SK-N-SH (cell line): ENCODE measurements at regions not wholly inside any gene's neighbourhood (a gene's known extent, or its start where the extent isn't known, plus 50 kb on each side); places are given as distances from the start of the nearest gene placed in this dataset.

Experiments used
- CTCF ChIA-PET: fragments of 300-600, 350-600 bp; formaldehyde crosslinking; extraction: SDS; loops from one replicate; lab custom pipeline; 2021; lab: Yijun Ruan, JAX
- POLR2A ChIA-PET: fragments of 350-600 bp; sonication (Branson Sonifier 250); formaldehyde crosslinking; extraction: SDS; loops from one replicate; lab custom pipeline; 2020; ENCODE audit warnings: antibody characterized with exemption, inconsistent platforms; lab: Yijun Ruan, JAX
- DNase-seq: peaks from one replicate; pipeline ENCODE4 v3.0.0; 2012
- H2AFZ ChIP-seq: fragments of 200-600 bp; sonication (generic); 2 replicates; pipeline ENCODE4 v1.8.1; 2016; ENCODE audit warnings: antibody characterized with exemption, mild to moderate bottlenecking, low read depth
- H3F3A ChIP-seq: fragments of 200-600 bp; sonication (generic); replicated peaks from 2 replicates; pipeline ENCODE3; 2016; ENCODE audit warnings: antibody characterized with exemption, mild to moderate bottlenecking; ENCODE audit not compliant: insufficient read depth
- H3K27ac ChIP-seq, 2 experiments: fragments of 200-500 bp in 1 of 2; fragments of 200-600 bp in 1 of 2; sonication (Bioruptor generic) in 1 of 2; sonication (generic), shearing (Covaris generic) in 1 of 2; 2 replicates each; pipeline versions ENCODE4 v1.5.1 to v1.6.1; 2014 to 2016; ENCODE audit warnings: low read depth in 2 of 2, inconsistent platforms in 1 of 2, low read length in 1 of 2, mild to moderate bottlenecking in 1 of 2, mixed read lengths in 1 of 2
- H3K27me3 ChIP-seq: fragments of 200-600 bp; sonication (generic), shearing (Covaris generic); 2 replicates; pipeline ENCODE4 v1.6.1; 2016; ENCODE audit warnings: mixed run types; ENCODE audit not compliant: insufficient read depth
- H3K36me3 ChIP-seq, 2 experiments: fragments of 200-500 bp in 1 of 2; fragments of 200-600 bp in 1 of 2; sonication (Bioruptor generic) in 1 of 2; sonication (generic) in 1 of 2; replicated peaks in 1 of 2; 2 replicates each; pipeline versions ENCODE3 to v1.5.1; 2014 to 2016; ENCODE audit warnings: low read length in 1 of 2, mild to moderate bottlenecking in 1 of 2; ENCODE audit not compliant: insufficient read depth in 2 of 2, control insufficient read depth in 1 of 2
- H3K4me1 ChIP-seq, 2 experiments: fragments of 200-500 bp in 1 of 2; fragments of 200-600 bp in 1 of 2; sonication (Bioruptor generic) in 1 of 2; sonication (generic), shearing (Covaris generic) in 1 of 2; 2 replicates each; pipeline versions ENCODE4 v1.5.1 to v1.6.1; 2014 to 2016; ENCODE audit warnings: low read depth in 1 of 2, low read length in 1 of 2, mixed run types in 1 of 2; ENCODE audit not compliant: insufficient read depth in 2 of 2, control insufficient read depth in 1 of 2
- H3K4me2 ChIP-seq: fragments of 200-600 bp; sonication (generic), shearing (Covaris generic); 2 replicates; pipeline ENCODE4 v1.6.1; 2017; ENCODE audit warnings: mixed run types
- H3K4me3 ChIP-seq, 2 experiments: fragments of 200-500 bp in 1 of 2; fragments of 200-600 bp in 1 of 2; sonication (Bioruptor generic) in 1 of 2; sonication (generic), shearing (Covaris generic) in 1 of 2; 2 replicates each; pipeline versions ENCODE4 v1.5.1 to v1.8.1; 2014 to 2016; ENCODE audit warnings: low read depth in 2 of 2, inconsistent platforms in 1 of 2, low read length in 1 of 2, mild to moderate bottlenecking in 1 of 2, mixed read lengths in 1 of 2, moderate library complexity in 1 of 2
- H3K79me2 ChIP-seq: fragments of 200-600 bp; sonication (generic); 2 replicates; pipeline ENCODE4 v1.8.1; 2017; ENCODE audit warnings: mild to moderate bottlenecking; ENCODE audit not compliant: insufficient read depth
- H3K9ac ChIP-seq: fragments of 200-600 bp; sonication (generic); 2 replicates; pipeline ENCODE4 v1.6.1; 2017; ENCODE audit warnings: mixed run types
- H3K9me2 ChIP-seq: fragments of 200-600 bp; sonication (generic); 2 replicates; pipeline ENCODE4 v1.6.1; 2017; ENCODE audit warnings: mixed run types
- H3K9me3 ChIP-seq: fragments of 200-600 bp; sonication (generic); 2 replicates; pipeline ENCODE4 v1.6.1; 2017; ENCODE audit warnings: mixed run types, mild to moderate bottlenecking, moderate library complexity
- H4K20me1 ChIP-seq: fragments of 200-600 bp; sonication (generic); 2 replicates; pipeline ENCODE4 v1.6.1; 2017; ENCODE audit warnings: mild to moderate bottlenecking, mixed run types; ENCODE audit not compliant: insufficient read depth
- CHD2 ChIP-seq: fragments of 150-350 bp; IDR thresholded peaks from 2 replicates; pipeline ENCODE4 v1.6.1; 2018; ENCODE audit warnings: low read length; ENCODE audit not compliant: partially characterized antibody
- CTCF ChIP-seq: fragments of 200-600 bp; sonication (generic); IDR thresholded peaks from 2 replicates; pipeline ENCODE4 v1.6.1; 2017; ENCODE audit warnings: antibody characterized with exemption, mild to moderate bottlenecking, moderate library complexity
- ELF1 ChIP-seq: IDR thresholded peaks from 2 replicates; pipeline ENCODE4 v1.4.0; 2012
- FOSL2 ChIP-seq: IDR thresholded peaks from 2 replicates; pipeline ENCODE4 v1.4.0; 2012; ENCODE audit warnings: low read depth, mild to moderate bottlenecking, moderate library complexity, borderline replicate concordance
- FOXJ3 ChIP-seq: sonication (generic); formaldehyde crosslinking; IDR thresholded peaks from 2 replicates; pipeline ENCODE4 v1.5.1; 2020; ENCODE audit warnings: mild to moderate bottlenecking, missing genetic modification reagents
- FOXM1 ChIP-seq: IDR thresholded peaks from 2 replicates; pipeline ENCODE4 v1.4.0; 2012; ENCODE audit warnings: low read depth, mild to moderate bottlenecking
- GABPA ChIP-seq: IDR thresholded peaks from 2 replicates; pipeline ENCODE4 v1.4.0; 2012; ENCODE audit warnings: low read depth, mild to moderate bottlenecking
- GATA2 ChIP-seq: sonication (generic); formaldehyde crosslinking; IDR thresholded peaks from 2 replicates; pipeline ENCODE4 v1.5.0; 2020; ENCODE audit warnings: mild to moderate bottlenecking, missing genetic modification reagents
- MAX ChIP-seq: IDR thresholded peaks from 2 replicates; pipeline ENCODE4 v1.4.0; 2012; ENCODE audit warnings: low read depth
- MEF2A ChIP-seq: IDR thresholded peaks from 2 replicates; pipeline ENCODE4 v1.4.0; 2012; ENCODE audit warnings: low read depth, borderline replicate concordance
- PBX3 ChIP-seq: IDR thresholded peaks from 2 replicates; pipeline ENCODE4; 2012
- RCOR1 ChIP-seq: fragments of 150-350 bp; IDR thresholded peaks from 2 replicates; pipeline ENCODE4 v1.6.1; 2017; ENCODE audit warnings: antibody characterized with exemption, low read length
- RFX5 ChIP-seq: IDR thresholded peaks from 2 replicates; pipeline ENCODE4 v1.6.1; 2012; ENCODE audit warnings: mild to moderate bottlenecking, improper control_type of control experiment, low read length
- RXRA ChIP-seq: IDR thresholded peaks from 2 replicates; pipeline ENCODE4 v1.4.0; 2012; ENCODE audit warnings: low read depth, mild to moderate bottlenecking, borderline replicate concordance
- SIN3A ChIP-seq: IDR thresholded peaks from 2 replicates; pipeline ENCODE4 v1.6.1; 2012; ENCODE audit warnings: low read depth, mild to moderate bottlenecking, low read length, moderate library complexity, borderline replicate concordance
- TCF12 ChIP-seq: IDR thresholded peaks from 2 replicates; pipeline ENCODE4 v1.4.0; 2012
- USF1 ChIP-seq: IDR thresholded peaks from 2 replicates; pipeline ENCODE4 v1.4.0; 2012; ENCODE audit warnings: low read depth, borderline replicate concordance
- USF2 ChIP-seq: fragments of 150-350 bp; IDR thresholded peaks from 2 replicates; pipeline ENCODE4 v1.6.1; 2017; ENCODE audit warnings: antibody characterized with exemption, low read length, low read depth, borderline replicate concordance
- YY1 ChIP-seq: IDR thresholded peaks from 2 replicates; pipeline ENCODE4 v1.4.0; 2012; ENCODE audit warnings: low read depth, mild to moderate bottlenecking
- WGBS: methylation state at CpG from one replicate; pipeline ENCODE4 v1.1.6; 2017; ENCODE audit warnings: low lambda C conversion rate; 5-methylcytosine and 5-hydroxymethylcytosine counted together

GRCh38 chr16:80273635-80274538 is 266.9 kb upstream of the DYNLRB2 start:
- CTCF ChIA-PET = interaction anchor here (0.8 kb wide), 1 partner anchor 10 kb away, joined by 3 read pairs; no protein-coding TSS in a partner anchor
- H2AFZ ChIP-seq = no peak overlapping the region
- POLR2A ChIA-PET = no interaction called here
- H3K27me3 ChIP-seq = no peaks in the 10 kb centered on the region
- 28% methylated on average over 4 of the region's 4 CpGs for WGBS
- H3K4me1 ChIP-seq = no peaks in the 10 kb centered on the region
- H3K36me3 ChIP-seq = no peaks in the 10 kb centered on the region
- H3K9me2 ChIP-seq = 0 out of 2 replicates have a peak, but pooled peaks cover 3% of the 10 kb centered on the region
- H3F3A ChIP-seq = no peaks in the 10 kb centered on the region
- H4K20me1 ChIP-seq = no peaks in the 10 kb centered on the region
- H3K27ac ChIP-seq = no peak overlapping the region
- peaks cover 3% of the 10 kb centered on the region for H3K9me3 ChIP-seq
- H3K4me3 ChIP-seq = no peak overlapping the region
- no peak overlapping the region for H3K9ac ChIP-seq
- no peak overlapping the region for H3K4me2 ChIP-seq
- H3K79me2 ChIP-seq = no peaks in the 10 kb centered on the region
- TF ChIP-seq CTCF (no peak), ELF1 (no peak), RFX5 (no peak), GATA2 (CRISPR knock-in tag) (no peak), SIN3A (no peak), MAX (no peak), FOXM1 (no peak), RXRA (no peak), YY1 (no peak), USF1 (no peak), GABPA (no peak), RCOR1 (no peak), CHD2 (no peak), TCF12 (no peak), FOXJ3 (CRISPR knock-in tag) (no peak), FOSL2 (no peak), USF2 (no peak), MEF2A (no peak), PBX3 (no peak)
- DNase-seq = no peak
